ENCODE measurements at regions not wholly inside any gene's neighbourhood (a gene's known extent, or its start where the extent isn't known, plus 50 kb on each side); places are given as distances from the start of the nearest gene placed in this dataset.

- DNase-seq, result no peak
- Histone ChIP-seq H3K36me3 (ENCODE audit: low read depth, missing control alignments) (no peaks in the 10 kb centered on the region), H3K4me3 (no peak overlapping the region), H3K4me1 (no peaks in the 10 kb centered on the region), H3K9me3 (no peaks in the 10 kb centered on the region), H3K27ac (no peak overlapping the region), H3K27me3 (no peaks in the 10 kb centered on the region)
- WGBS, 2 donors, result 50 to 70% methylated on average over 1 of the region's 1 CpG
- intact Hi-C loops (cut with DNase I; ENCODE audit: low total_unique reads), result no loop called here
- TF ChIP-seq POLR2A (IDR thresholded peaks at IDR 0.05), result no peak
- TF ChIP-seq, protein P1, sequence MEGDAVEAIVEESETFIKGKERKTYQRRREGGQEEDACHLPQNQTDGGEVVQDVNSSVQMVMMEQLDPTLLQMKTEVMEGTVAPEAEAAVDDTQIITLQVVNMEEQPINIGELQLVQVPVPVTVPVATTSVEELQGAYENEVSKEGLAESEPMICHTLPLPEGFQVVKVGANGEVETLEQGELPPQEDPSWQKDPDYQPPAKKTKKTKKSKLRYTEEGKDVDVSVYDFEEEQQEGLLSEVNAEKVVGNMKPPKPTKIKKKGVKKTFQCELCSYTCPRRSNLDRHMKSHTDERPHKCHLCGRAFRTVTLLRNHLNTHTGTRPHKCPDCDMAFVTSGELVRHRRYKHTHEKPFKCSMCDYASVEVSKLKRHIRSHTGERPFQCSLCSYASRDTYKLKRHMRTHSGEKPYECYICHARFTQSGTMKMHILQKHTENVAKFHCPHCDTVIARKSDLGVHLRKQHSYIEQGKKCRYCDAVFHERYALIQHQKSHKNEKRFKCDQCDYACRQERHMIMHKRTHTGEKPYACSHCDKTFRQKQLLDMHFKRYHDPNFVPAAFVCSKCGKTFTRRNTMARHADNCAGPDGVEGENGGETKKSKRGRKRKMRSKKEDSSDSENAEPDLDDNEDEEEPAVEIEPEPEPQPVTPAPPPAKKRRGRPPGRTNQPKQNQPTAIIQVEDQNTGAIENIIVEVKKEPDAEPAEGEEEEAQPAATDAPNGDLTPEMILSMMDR (IDR thresholded peaks at IDR 0.05), result no peak
Observed at GRCh38 chr2:187916799-187917198, 362.6 kb upstream of the TFPI start.

- no peak overlapping the region for H3K4me3 ChIP-seq
- no peak for TF ChIP-seq POLR2A (IDR thresholded peaks at IDR 0.05)
- TF ChIP-seq, protein P1 (IDR thresholded peaks at IDR 0.05), result no peak
- H3K4me1 ChIP-seq, result no peaks in the 10 kb centered on the region
- intact Hi-C loops (cut with DNase I; ENCODE audit: low total_unique reads), result no loop called here
- H3K27me3 ChIP-seq, result no peaks in the 10 kb centered on the region
- no peaks in the 10 kb centered on the region for H3K36me3 ChIP-seq (ENCODE audit: low read depth, missing control alignments)
- no peak for DNase-seq
- H3K27ac ChIP-seq, result no peak overlapping the region
- no peaks in the 10 kb centered on the region for H3K9me3 ChIP-seq
Observed at GRCh38 chr2:187917535-187917934, 363.3 kb upstream of the TFPI start.

DNA sequence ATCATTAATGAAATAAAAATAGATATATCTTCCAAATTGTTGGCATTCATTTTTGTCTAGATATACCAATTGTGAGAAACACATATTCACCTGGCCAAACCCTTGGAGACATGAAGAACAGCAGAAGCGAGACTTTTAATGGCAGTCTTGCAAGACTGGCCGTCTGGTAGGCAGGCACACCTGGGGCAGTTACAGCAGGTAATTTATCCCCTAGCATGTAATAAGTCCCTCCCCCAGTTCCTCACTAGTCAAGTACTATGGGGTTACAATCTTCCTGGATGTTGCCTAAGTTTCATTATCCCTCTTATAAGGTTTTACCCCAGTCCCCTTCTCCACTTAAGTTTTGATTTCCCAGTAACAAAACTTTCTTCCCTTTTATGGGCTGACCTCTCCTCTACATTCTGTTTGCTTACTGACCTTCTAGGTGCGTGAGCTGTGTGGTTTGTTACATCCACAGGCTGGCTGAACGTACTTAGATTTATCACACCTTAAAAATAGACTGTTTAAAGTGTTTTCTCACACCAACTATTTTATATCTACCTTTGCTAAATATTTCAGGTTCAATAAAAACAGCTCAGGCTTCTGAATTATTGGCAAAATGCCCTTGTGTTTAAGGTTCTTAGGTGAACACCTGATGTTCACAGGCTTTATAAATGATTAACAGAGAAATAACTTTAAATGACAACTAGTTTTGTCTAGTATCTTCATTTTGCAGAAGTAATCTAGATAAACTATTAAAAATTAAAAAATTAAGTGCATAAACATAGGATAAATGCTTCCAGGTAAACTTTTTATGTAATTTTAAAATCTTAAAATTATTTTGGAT, 365.0 kb upstream of the TFPI start:
- Histone ChIP-seq H3K27me3 (no peaks in the 10 kb centered on the region), H3K4me3 (no peak overlapping the region), H3K36me3 (ENCODE audit: low read depth, missing control alignments) (no peaks in the 10 kb centered on the region), H3K4me1 (no peaks in the 10 kb centered on the region), H3K27ac (no peak overlapping the region), H3K9me3 (no peaks in the 10 kb centered on the region)
- no peak for DNase-seq
- TF ChIP-seq, protein P1 (IDR thresholded peaks at IDR 0.05), result no peak
- TF ChIP-seq POLR2A (IDR thresholded peaks at IDR 0.05), result no peak
- intact Hi-C loops (cut with DNase I; ENCODE audit: low total_unique reads), result no loop called here
- 82 to 88% methylated on average over 4 of the region's 4 CpGs for WGBS, 2 donors

DNA sequence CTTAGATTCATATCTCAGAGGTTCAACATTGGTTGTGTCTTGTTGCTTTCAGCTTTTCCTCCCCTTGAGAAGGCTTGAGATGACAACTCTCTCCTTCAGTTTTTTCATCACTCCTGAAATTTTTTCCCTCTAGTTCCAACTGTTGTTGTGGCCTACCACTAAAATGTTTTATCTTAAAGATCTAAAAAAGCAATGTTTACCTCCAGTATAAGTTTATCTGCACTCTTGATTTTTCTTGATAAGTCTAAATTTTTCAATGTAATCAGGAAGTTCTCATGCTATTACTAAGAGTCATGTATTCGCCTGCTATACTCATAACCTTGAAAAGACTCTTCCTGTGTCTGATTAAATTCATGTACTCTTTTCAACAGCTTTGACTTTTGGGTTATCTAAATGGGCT, 366.3 kb upstream of the TFPI start:
- Histone ChIP-seq H3K4me1 (peaks cover 3% of the 10 kb centered on the region), H3K27ac (no peak overlapping the region), H3K4me3 (no peak overlapping the region), H3K36me3 (ENCODE audit: low read depth, missing control alignments) (no peaks in the 10 kb centered on the region), H3K9me3 (no peaks in the 10 kb centered on the region), H3K27me3 (no peaks in the 10 kb centered on the region)
- TF ChIP-seq, protein P1 (IDR thresholded peaks at IDR 0.05), result no peak
- no peak for TF ChIP-seq POLR2A (IDR thresholded peaks at IDR 0.05)
- intact Hi-C loops (cut with DNase I; ENCODE audit: low total_unique reads), result no loop called here
- DNase-seq, result no peak
- WGBS, 2 donors, result 53 to 67% methylated on average over 1 of the region's 1 CpG

DNA sequence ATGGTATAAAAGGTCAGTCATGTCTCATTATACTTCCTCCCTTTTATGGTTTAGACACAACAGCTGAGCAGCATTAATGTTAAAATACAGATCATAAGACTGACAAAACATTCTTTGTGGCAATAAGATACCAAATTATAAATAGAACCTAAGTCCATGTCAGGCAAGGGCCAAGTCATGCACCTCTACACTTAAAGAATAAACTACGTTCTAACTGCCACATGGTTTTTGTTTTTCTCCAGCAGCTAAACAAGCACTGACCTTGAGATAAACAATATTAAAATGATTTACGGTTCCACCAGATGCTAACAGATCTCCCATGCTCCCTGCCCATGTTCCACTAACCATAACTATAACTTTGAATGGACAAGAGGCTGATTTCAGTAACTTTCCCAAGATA, 368.6 kb upstream of the TFPI start:
- Histone ChIP-seq H3K36me3 (ENCODE audit: low read depth, missing control alignments) (no peaks in the 10 kb centered on the region), H3K9me3 (no peaks in the 10 kb centered on the region), H3K4me3 (no peak overlapping the region), H3K27ac (no peak overlapping the region), H3K4me1 (peaks cover 3% of the 10 kb centered on the region), H3K27me3 (no peaks in the 10 kb centered on the region)
- intact Hi-C loops (cut with DNase I; ENCODE audit: low total_unique reads), result no loop called here
- DNase-seq, result no peak
- WGBS, 2 donors, result 41 to 54% methylated on average over 2 of the region's 2 CpGs
- TF ChIP-seq POLR2A (IDR thresholded peaks at IDR 0.05), result no peak
- TF ChIP-seq, protein P1 (IDR thresholded peaks at IDR 0.05), result no peak

Data from testis (tissue), 2 donors.